A549 (cell line): ENCODE measurements at regions not wholly inside any gene's neighbourhood (a gene's known extent, or its start where the extent isn't known, plus 50 kb on each side); places are given as distances from the start of the nearest gene placed in this dataset.

Experiments
- ATAC-seq, 2 experiments: fragments of 200-7000 bp in 1 of 2; fragments of >200 bp in 1 of 2; cut with Nextera tagmentation in 1 of 2; cut with Tn5 transposase in 1 of 2; 3 replicates each; pipeline versions ENCODE4 v1.8.0 to v1.9.1; 2018 to 2020; ENCODE audit warnings: mild to moderate bottlenecking in 1 of 2, moderate library complexity in 1 of 2
- CTCF ChIA-PET: fragments of 300-600 bp; sonication (Branson Sonifier 250); formaldehyde crosslinking; extraction: SDS; loops from one replicate; lab custom pipeline; 2021; ENCODE audit warnings: antibody characterized with exemption, inconsistent platforms; lab: Yijun Ruan, JAX
- POLR2A ChIA-PET: fragments of 350-600 bp; formaldehyde crosslinking; extraction: SDS; loops from one replicate; lab custom pipeline; 2021; ENCODE audit warnings: antibody characterized with exemption, inconsistent platforms; lab: Yijun Ruan, JAX
- DNase-seq, 2 experiments: peaks; one replicate each; pipeline versions ENCODE4 v3.0.0 to v3.0.0-alpha.2; 2011 to 2016; ENCODE audit warnings: low read depth in 1 of 2, low spot score in 1 of 2
- FAIRE-seq: peaks from 2 replicates; lab custom pipeline; 2011; peaks lifted over from hg19 to GRCh38; lab: Jason Lieb, UNC
- H3K27ac ChIP-seq, 2 experiments: fragments of >200 bp; sonication (Bioruptor Twin); formaldehyde crosslinking; 3 replicates each; pipeline ENCODE4 v1.5.1; 2016 to 2017
- H3K4me1 ChIP-seq: fragments of >200 bp; sonication (Bioruptor Twin); formaldehyde crosslinking; 3 replicates; pipeline ENCODE4 v1.6.1; 2016
- H3K4me2 ChIP-seq: fragments of >200 bp; sonication (Bioruptor Twin); formaldehyde crosslinking; 3 replicates; pipeline ENCODE4 v1.6.1; 2016
- H3K4me3 ChIP-seq: fragments of >200 bp; sonication (Bioruptor Twin); formaldehyde crosslinking; 3 replicates; pipeline ENCODE4 v1.5.1; 2016
- H3K9me3 ChIP-seq: fragments of >200 bp; sonication (Bioruptor Twin); formaldehyde crosslinking; 3 replicates; pipeline ENCODE4 v1.6.1; 2016
- CEBPB ChIP-seq, 2 experiments: fragments of >200 bp in 1 of 2; sonication (Bioruptor Twin) in 1 of 2; formaldehyde crosslinking in 1 of 2; IDR thresholded peaks; 2 replicates each; pipeline ENCODE4 v1.6.1; 2012 to 2016
- EHF ChIP-seq: fragments of 250-450 bp; sonication (Bioruptor Pico); IDR thresholded peaks from 2 replicates; pipeline ENCODE4 v1.5.0; 2020; ENCODE audit warnings: mild to moderate bottlenecking
- ESRRA ChIP-seq: fragments of 150-350 bp; IDR thresholded peaks from 2 replicates; pipeline ENCODE4 v1.6.1; 2014; ENCODE audit warnings: mild to moderate bottlenecking, low read length, borderline replicate concordance
- FOSL2 ChIP-seq, 2 experiments: fragments of 450-650 bp in 1 of 2; fragments of >200 bp in 1 of 2; sonication (Bioruptor Twin) in 1 of 2; formaldehyde crosslinking; IDR thresholded peaks; 2 replicates each; pipeline versions ENCODE4 v1.5.0 to v1.6.1; 2016 to 2020; ENCODE audit warnings: mild to moderate bottlenecking in 1 of 2, moderate library complexity in 1 of 2
- HEYL ChIP-seq: fragments of 250-450 bp; sonication (Bioruptor Pico); IDR thresholded peaks from 2 replicates; pipeline ENCODE4 v1.8.0; 2021; ENCODE audit warnings: mild to moderate bottlenecking, moderate library complexity
- HOXA7 ChIP-seq: fragments of 250-450 bp; sonication (Bioruptor Pico); IDR thresholded peaks from 2 replicates; pipeline ENCODE4 v1.5.0; 2020; ENCODE audit warnings: mild to moderate bottlenecking, moderate library complexity
- HOXB5 ChIP-seq: fragments of 250-450 bp; sonication (Bioruptor Pico); IDR thresholded peaks from 2 replicates; pipeline ENCODE4 v1.5.0; 2020; ENCODE audit warnings: mild to moderate bottlenecking, moderate library complexity
- MAFK ChIP-seq: fragments of 450-650 bp; IDR thresholded peaks from 2 replicates; pipeline ENCODE4 v1.6.1; 2014; ENCODE audit not compliant: partially characterized antibody
- NFE2L2 ChIP-seq: fragments of 150-350 bp; conservative IDR thresholded peaks from 2 replicates; pipeline ENCODE4 v1.6.1; 2014; ENCODE audit warnings: low read length
- NR3C1 ChIP-seq: fragments of >200 bp; sonication (Bioruptor Twin); formaldehyde crosslinking; IDR thresholded peaks from 3 replicates; pipeline ENCODE4 v1.6.1; 2017
- PHF8 ChIP-seq: fragments of 200-600 bp; sonication (generic); IDR thresholded peaks from 2 replicates; pipeline ENCODE4 v1.6.1; 2016; ENCODE audit warnings: low read depth, mild to moderate bottlenecking, antibody characterized with exemption, moderate library complexity, borderline replicate concordance
- RAD21 ChIP-seq, 2 experiments: fragments of >200 bp in 1 of 2; sonication (Bioruptor Twin) in 1 of 2; formaldehyde crosslinking in 1 of 2; IDR thresholded peaks in 1 of 2; conservative IDR thresholded peaks in 1 of 2; 2 replicates in 1 of 2; 3 replicates in 1 of 2; pipeline ENCODE4 v1.6.1; 2012 to 2018; ENCODE audit warnings: inconsistent platforms in 1 of 2
- RARB ChIP-seq: fragments of 250-450 bp; sonication (Bioruptor Pico); IDR thresholded peaks from 2 replicates; pipeline ENCODE4 v1.8.0; 2021; ENCODE audit warnings: mild to moderate bottlenecking, moderate library complexity
- RCOR1 ChIP-seq: fragments of 150-350 bp; IDR thresholded peaks from 2 replicates; pipeline ENCODE4 v1.6.1; 2014; ENCODE audit warnings: antibody characterized with exemption, low read length, low read depth
- RNF2 ChIP-seq: fragments of 200-600 bp; sonication (generic); IDR thresholded peaks from 2 replicates; pipeline ENCODE4 v1.6.1; 2016; ENCODE audit warnings: low read depth, mild to moderate bottlenecking, antibody characterized with exemption, moderate library complexity, borderline replicate concordance
- TFCP2L1 ChIP-seq: fragments of 250-450 bp; sonication (Bioruptor Pico); IDR thresholded peaks from 2 replicates; pipeline ENCODE4 v1.5.0; 2021; ENCODE audit warnings: mild to moderate bottlenecking
- TP53 ChIP-seq: fragments of 250-450 bp; sonication (Bioruptor Pico); IDR thresholded peaks from 2 replicates; pipeline ENCODE4 v1.5.0; 2021; ENCODE audit warnings: mild to moderate bottlenecking, moderate library complexity
- ZC3H11A ChIP-seq: fragments of 450-650 bp; IDR thresholded peaks from 2 replicates; pipeline ENCODE4 v1.6.1; 2014; ENCODE audit warnings: antibody characterized with exemption, mild to moderate bottlenecking
- ZNF302 ChIP-seq: fragments of 250-450 bp; sonication (Bioruptor Pico); IDR thresholded peaks from 2 replicates; pipeline ENCODE4 v1.9.0; 2021; ENCODE audit warnings: inconsistent platforms, mild to moderate bottlenecking, moderate library complexity
- WGBS: methylation state at CpG from one replicate; pipeline ENCODE4 v1.1.6; 2017; ENCODE audit errors: missing lambda C conversion rate; 5-methylcytosine and 5-hydroxymethylcytosine counted together
- TF ChIP-seq, protein P1 (sequence below): fragments of 250-450 bp; sonication (Bioruptor Pico); IDR thresholded peaks from 2 replicates; pipeline ENCODE4 v1.5.0; 2020; ENCODE audit warnings: low read depth, mild to moderate bottlenecking, moderate library complexity
- TF ChIP-seq, protein P2 (sequence below): fragments of >200 bp; sonication (Bioruptor Twin); formaldehyde crosslinking; IDR thresholded peaks from 3 replicates; pipeline ENCODE4 v1.5.1; 2016
- TF ChIP-seq, protein P3 (sequence below): IDR thresholded peaks from 2 replicates; pipeline ENCODE4 v1.6.1; 2012
- TF ChIP-seq, protein P4 (sequence below): IDR thresholded peaks from 2 replicates; pipeline ENCODE4 v1.6.1; 2012

DNA sequence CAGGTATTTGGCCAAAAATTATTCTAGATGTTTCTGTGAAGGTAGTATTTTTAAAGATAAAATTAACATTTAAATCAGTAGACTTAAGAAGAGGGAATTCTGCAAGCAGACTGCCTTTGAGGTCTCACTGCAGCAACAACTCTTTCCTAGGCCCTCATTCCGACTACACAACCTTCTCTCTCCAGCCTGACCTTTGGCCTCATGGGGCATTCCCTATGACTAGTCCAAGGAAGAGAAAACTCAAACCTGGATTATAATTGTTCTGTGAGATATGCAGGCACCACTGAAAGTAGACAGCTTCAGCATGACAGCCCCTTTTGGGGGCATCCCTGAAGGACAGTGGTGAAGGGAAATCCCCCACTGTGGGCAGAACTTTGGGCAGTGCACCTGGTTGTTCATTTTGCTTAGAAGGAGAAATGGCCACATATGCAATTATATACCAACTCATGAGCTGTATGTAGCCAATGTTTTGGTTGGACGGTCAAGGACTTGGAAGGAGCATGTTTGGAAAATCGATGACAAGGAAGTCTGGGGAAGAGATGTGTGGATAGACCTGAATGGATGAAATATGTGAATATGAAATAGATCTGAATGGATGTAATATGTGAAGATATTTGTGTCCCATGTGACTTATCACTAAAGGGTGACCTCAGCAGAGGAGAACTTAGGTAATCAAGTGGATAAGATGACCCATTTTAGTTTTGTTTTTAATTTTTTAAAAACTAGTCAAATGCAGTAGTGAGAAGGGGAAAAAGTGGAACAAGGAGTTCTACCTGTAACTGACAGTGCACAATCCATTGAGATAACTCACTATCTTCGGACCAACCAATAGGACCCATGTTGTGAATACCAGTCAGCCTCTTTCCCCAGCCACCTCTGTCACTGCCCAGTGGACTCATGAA, 233.3 kb upstream of the FOXN3 start:
- FAIRE-seq (no peak), ATAC-seq (no peak), DNase-seq (no peak)
- ChIA-PET POLR2A (no interaction called here), CTCF (interaction anchor here (0.6 kb wide), 1 partner anchor 240 kb away, joined by 3 read pairs; no protein-coding TSS in a partner anchor)
- TF ChIP-seq, protein P1, sequence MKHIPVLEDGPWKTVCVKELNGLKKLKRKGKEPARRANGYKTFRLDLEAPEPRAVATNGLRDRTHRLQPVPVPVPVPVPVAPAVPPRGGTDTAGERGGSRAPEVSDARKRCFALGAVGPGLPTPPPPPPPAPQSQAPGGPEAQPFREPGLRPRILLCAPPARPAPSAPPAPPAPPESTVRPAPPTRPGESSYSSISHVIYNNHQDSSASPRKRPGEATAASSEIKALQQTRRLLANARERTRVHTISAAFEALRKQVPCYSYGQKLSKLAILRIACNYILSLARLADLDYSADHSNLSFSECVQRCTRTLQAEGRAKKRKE = no peak
- TF ChIP-seq FOSL2 (IDR thresholded peaks at IDR 0.05) = no peak
- peak; percentile 33; the same call in 1 of the 2 replicates for TF ChIP-seq FOSL2 (CRISPR knock-in tag; IDR thresholded peaks at IDR 0.05)
- TF ChIP-seq RCOR1 = no peak
- no peak for TF ChIP-seq TFCP2L1 (CRISPR knock-in tag)
- TF ChIP-seq HOXB5 = no peak
- Histone ChIP-seq H3K4me3 (no peak overlapping the region), H3K4me2 (no peak overlapping the region), H3K27ac (no peak overlapping the region), H3K4me1 (no peaks in the 10 kb centered on the region), H3K9me3 (no peaks in the 10 kb centered on the region)
- 23% methylated on average over 4 of the region's 4 CpGs for WGBS

DNA sequence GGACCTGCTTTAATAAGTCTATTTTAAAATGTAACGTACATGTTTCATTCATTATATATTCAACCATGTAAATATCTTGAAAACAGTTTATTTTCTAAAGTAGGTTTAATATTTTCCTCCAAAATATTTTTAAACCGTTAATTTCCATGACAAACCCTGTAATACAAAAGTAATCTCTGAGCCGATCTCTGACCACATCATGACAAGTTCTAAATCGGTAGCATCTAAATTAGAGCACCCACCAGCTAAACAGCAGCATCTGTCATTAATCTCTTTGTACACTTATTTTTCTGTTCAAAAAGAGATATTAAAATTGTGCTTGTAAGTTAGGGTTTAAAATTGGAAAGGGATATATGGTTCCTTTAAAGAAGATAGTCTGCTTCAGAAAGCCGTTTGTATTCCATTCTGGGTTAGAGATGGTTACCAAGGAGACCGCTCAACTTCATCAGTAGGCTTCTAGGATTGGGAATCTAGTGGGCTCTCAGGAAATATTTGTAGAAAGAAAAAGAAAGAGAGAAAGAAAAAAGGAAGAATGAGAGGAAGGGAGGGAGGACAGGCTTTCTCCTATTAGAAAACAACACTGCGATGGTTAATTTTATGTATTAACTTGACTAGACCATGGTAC, 232.5 kb upstream of the FOXN3 start:
- POLR2A ChIA-PET = no interaction called here
- no peak overlapping the region for H3K27ac ChIP-seq
- no peak for FAIRE-seq
- CTCF ChIA-PET = interaction anchor here (0.6 kb wide), 1 partner anchor 240 kb away, joined by 3 read pairs; no protein-coding TSS in a partner anchor
- WGBS = 38% methylated on average over 7 of the region's 7 CpGs
- TF ChIP-seq RNF2 (no peak), ZNF302 (no peak), RCOR1 (no peak), MAFK (no peak), ESRRA (no peak), TP53 (no peak), EHF (no peak), HOXA7 (no peak), FOSL2 (IDR thresholded peaks at IDR 0.05) (no peak), FOSL2 (CRISPR knock-in tag; IDR thresholded peaks at IDR 0.05) (no peak), CEBPB (IDR thresholded peaks at IDR 0.05) (no peak), NFE2L2 (no peak), HEYL (CRISPR knock-in tag) (no peak), ZC3H11A (no peak), RAD21 (conservative IDR thresholded peaks at IDR 0.05 in 1 of 2, IDR thresholded peaks at IDR 0.05 in 1 of 2) (no peak), PHF8 (no peak), RARB (CRISPR knock-in tag) (no peak), NR3C1 (no peak)
- TF ChIP-seq, protein P2, sequence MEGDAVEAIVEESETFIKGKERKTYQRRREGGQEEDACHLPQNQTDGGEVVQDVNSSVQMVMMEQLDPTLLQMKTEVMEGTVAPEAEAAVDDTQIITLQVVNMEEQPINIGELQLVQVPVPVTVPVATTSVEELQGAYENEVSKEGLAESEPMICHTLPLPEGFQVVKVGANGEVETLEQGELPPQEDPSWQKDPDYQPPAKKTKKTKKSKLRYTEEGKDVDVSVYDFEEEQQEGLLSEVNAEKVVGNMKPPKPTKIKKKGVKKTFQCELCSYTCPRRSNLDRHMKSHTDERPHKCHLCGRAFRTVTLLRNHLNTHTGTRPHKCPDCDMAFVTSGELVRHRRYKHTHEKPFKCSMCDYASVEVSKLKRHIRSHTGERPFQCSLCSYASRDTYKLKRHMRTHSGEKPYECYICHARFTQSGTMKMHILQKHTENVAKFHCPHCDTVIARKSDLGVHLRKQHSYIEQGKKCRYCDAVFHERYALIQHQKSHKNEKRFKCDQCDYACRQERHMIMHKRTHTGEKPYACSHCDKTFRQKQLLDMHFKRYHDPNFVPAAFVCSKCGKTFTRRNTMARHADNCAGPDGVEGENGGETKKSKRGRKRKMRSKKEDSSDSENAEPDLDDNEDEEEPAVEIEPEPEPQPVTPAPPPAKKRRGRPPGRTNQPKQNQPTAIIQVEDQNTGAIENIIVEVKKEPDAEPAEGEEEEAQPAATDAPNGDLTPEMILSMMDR = no peak
- TF ChIP-seq, protein P3, sequence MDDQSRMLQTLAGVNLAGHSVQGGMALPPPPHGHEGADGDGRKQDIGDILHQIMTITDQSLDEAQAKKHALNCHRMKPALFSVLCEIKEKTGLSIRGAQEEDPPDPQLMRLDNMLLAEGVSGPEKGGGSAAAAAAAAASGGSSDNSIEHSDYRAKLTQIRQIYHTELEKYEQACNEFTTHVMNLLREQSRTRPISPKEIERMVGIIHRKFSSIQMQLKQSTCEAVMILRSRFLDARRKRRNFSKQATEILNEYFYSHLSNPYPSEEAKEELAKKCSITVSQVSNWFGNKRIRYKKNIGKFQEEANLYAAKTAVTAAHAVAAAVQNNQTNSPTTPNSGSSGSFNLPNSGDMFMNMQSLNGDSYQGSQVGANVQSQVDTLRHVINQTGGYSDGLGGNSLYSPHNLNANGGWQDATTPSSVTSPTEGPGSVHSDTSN = no peak
- TF ChIP-seq, protein P4, sequence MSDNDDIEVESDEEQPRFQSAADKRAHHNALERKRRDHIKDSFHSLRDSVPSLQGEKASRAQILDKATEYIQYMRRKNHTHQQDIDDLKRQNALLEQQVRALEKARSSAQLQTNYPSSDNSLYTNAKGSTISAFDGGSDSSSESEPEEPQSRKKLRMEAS = no peak
- H3K9me3 ChIP-seq = no peaks in the 10 kb centered on the region
- no peak overlapping the region for H3K4me2 ChIP-seq
- no peak for ATAC-seq
- no peak for DNase-seq
- no peaks in the 10 kb centered on the region for H3K4me1 ChIP-seq
- H3K4me3 ChIP-seq = no peak overlapping the region
